GM10248 (cell line): ENCODE measurements at regions not wholly inside any gene's neighbourhood (a gene's known extent, or its start where the extent isn't known, plus 50 kb on each side); places are given as distances from the start of the nearest gene placed in this dataset.
"Not testable (repeated sequence)": the region's sequence is repeated elsewhere in the genome, so short reads cannot be mapped to it uniquely, and the experiment has no call there.

Experiments used
- CTCF ChIA-PET: fragments of 300-600 bp; sonication (Branson Sonifier 250); formaldehyde crosslinking; extraction: SDS; loops from one replicate; lab custom pipeline; 2021; ENCODE audit warnings: antibody characterized with exemption; lab: Yijun Ruan, JAX
- POLR2A ChIA-PET: fragments of 350-650 bp; sonication (Branson Sonifier 250); formaldehyde crosslinking; extraction: SDS; loops from one replicate; lab custom pipeline; 2020; ENCODE audit warnings: antibody characterized with exemption; lab: Yijun Ruan, JAX
- DNase-seq: peaks from one replicate; pipeline ENCODE4 v3.0.0; 2012; ENCODE audit errors: extremely low spot score
- CTCF ChIP-seq: IDR thresholded peaks from 2 replicates; pipeline ENCODE4 v1.5.1; 2012; ENCODE audit warnings: mild to moderate bottlenecking, low read depth; ENCODE audit errors: extremely low read depth, missing control alignments, control extremely low read depth

GRCh38 chr11:23885801-23886200, 611.1 kb upstream of the LUZP2 start:
- DNase-seq = no peak
- CTCF ChIA-PET = no interaction called here
- TF ChIP-seq CTCF = no peak
- POLR2A ChIA-PET = no interaction called here

GRCh38 chr11:23887122-23887521, 609.7 kb upstream of the LUZP2 start:
- CTCF ChIA-PET, POLR2A ChIA-PET, DNase-seq: not testable (repeated sequence)

GRCh38 chr11:23893126-23893525, 603.7 kb upstream of the LUZP2 start:
- no peak for DNase-seq
- no peak for TF ChIP-seq CTCF
- CTCF ChIA-PET = no interaction called here
- POLR2A ChIA-PET = no interaction called here

GRCh38 chr11:23897453-23898286, 599.2 kb upstream of the LUZP2 start:
- ChIA-PET CTCF (no interaction called here), POLR2A (no interaction called here)
- TF ChIP-seq CTCF = no peak
- DNase-seq = no peak

GRCh38 chr11:23903044-23903704, 593.7 kb upstream of the LUZP2 start:
- DNase-seq = no peak
- POLR2A ChIA-PET = no interaction called here
- TF ChIP-seq CTCF = no peak
- CTCF ChIA-PET = no interaction called here

- POLR2A ChIA-PET = no interaction called here
- CTCF ChIA-PET = no interaction called here
- TF ChIP-seq CTCF = no peak
- DNase-seq = no peak
Observed at GRCh38 chr11:23919455-23919854, 577.4 kb upstream of the LUZP2 start.

GRCh38 chr11:23923357-23923756, 573.5 kb upstream of the LUZP2 start:
- ChIA-PET CTCF (no interaction called here), POLR2A (no interaction called here)
- TF ChIP-seq CTCF = no peak
- DNase-seq = no peak
